Ovary (tissue), 3 donors: ENCODE measurements at regions not wholly inside any gene's neighbourhood (a gene's known extent, or its start where the extent isn't known, plus 50 kb on each side); places are given as distances from the start of the nearest gene placed in this dataset.

ENCODE experiments used
- CTCF ChIP-seq, 3 donors: fragments of 450-650 bp in 2 of 3; fragments of 200-600 bp in 1 of 3; IDR thresholded peaks; one replicate each; pipeline versions ENCODE4 v1.5.1 to v1.8.0; 2016 to 2022; ENCODE audit warnings: antibody characterized with exemption in 3 of 3, mild to moderate bottlenecking in 1 of 3
- EP300 ChIP-seq: sonication (generic); formaldehyde crosslinking; IDR thresholded peaks from one replicate; pipeline ENCODE4 v1.6.1; 2017; ENCODE audit warnings: antibody characterized with exemption
- POLR2A ChIP-seq: fragments of 450-650 bp; IDR thresholded peaks from one replicate; pipeline ENCODE4 v1.6.1; 2017; ENCODE audit warnings: antibody characterized with exemption, mild to moderate bottlenecking, moderate library complexity
- donor health status: DM: no; HTN: no; CAD: no.

GRCh38 chr6:80932359-80932758 lies 820.1 kb downstream of the TENT5A start:
- TF ChIP-seq CTCF (IDR thresholded peaks at IDR 0.05) (no peak), POLR2A (no peak), EP300 (no peak)
